ENCODE measurements at regions not wholly inside any gene's neighbourhood (a gene's known extent, or its start where the extent isn't known, plus 50 kb on each side); places are given as distances from the start of the nearest gene placed in this dataset.

- TF ChIP-seq EZH2 (IDR thresholded peaks at IDR 0.05; ENCODE audit: low read depth, unreplicated experiment) (no peak), ZNF331 (CRISPR knock-in tag; IDR thresholded peaks at IDR 0.05; ENCODE audit: low read depth) (no peak), CTCF (conservative IDR thresholded peaks at IDR 0.05; ENCODE audit: low read depth in 2 of 2) (no peak), POLR2AphosphoS5 (IDR thresholded peaks at IDR 0.05; ENCODE audit: low read depth) (no peak), REST (IDR thresholded peaks at IDR 0.05; ENCODE audit: unreplicated experiment) (no peak)
Observed at GRCh38 chr17:72587773-72588511, 467.1 kb downstream of the SOX9 start.

Data from GM23338 (cell line).